ENCODE measurements at regions not wholly inside any gene's neighbourhood (a gene's known extent, or its start where the extent isn't known, plus 50 kb on each side); places are given as distances from the start of the nearest gene placed in this dataset.

- H3K27me3 ChIP-seq (ENCODE audit: insufficient read depth, low read depth) = no peaks in the 10 kb centered on the region
- TF ChIP-seq, protein P1, sequence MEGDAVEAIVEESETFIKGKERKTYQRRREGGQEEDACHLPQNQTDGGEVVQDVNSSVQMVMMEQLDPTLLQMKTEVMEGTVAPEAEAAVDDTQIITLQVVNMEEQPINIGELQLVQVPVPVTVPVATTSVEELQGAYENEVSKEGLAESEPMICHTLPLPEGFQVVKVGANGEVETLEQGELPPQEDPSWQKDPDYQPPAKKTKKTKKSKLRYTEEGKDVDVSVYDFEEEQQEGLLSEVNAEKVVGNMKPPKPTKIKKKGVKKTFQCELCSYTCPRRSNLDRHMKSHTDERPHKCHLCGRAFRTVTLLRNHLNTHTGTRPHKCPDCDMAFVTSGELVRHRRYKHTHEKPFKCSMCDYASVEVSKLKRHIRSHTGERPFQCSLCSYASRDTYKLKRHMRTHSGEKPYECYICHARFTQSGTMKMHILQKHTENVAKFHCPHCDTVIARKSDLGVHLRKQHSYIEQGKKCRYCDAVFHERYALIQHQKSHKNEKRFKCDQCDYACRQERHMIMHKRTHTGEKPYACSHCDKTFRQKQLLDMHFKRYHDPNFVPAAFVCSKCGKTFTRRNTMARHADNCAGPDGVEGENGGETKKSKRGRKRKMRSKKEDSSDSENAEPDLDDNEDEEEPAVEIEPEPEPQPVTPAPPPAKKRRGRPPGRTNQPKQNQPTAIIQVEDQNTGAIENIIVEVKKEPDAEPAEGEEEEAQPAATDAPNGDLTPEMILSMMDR (conservative IDR thresholded peaks at IDR 0.05) = no peak
- no peaks in the 10 kb centered on the region for H3K9me2 ChIP-seq (ENCODE audit: insufficient read depth)
- ChIA-PET POLR2A (ENCODE audit: unreplicated experiment) (no interaction called here), CTCF (no interaction called here)
- BruUV-seq (replicated peaks) = no TSS peak
- no peaks in the 10 kb centered on the region for H4K20me1 ChIP-seq (ENCODE audit: insufficient read depth)
- no peak for DNase-seq
- no peaks in the 10 kb centered on the region for H3K36me3 ChIP-seq (ENCODE audit: low read depth)
- H3F3A ChIP-seq (ENCODE audit: insufficient read depth, low read depth) = no peaks in the 10 kb centered on the region
- no peak overlapping the region for H3K27ac ChIP-seq
- no peaks in the 10 kb centered on the region for H3K79me2 ChIP-seq (ENCODE audit: low read depth)
- no peak overlapping the region for H2AFZ ChIP-seq
- 0 out of 2 replicates have a peak, but pooled peaks cover 14% of the 10 kb centered on the region for H3K4me1 ChIP-seq (replicated peaks; ENCODE audit: insufficient read depth)
- intact Hi-C loops (cut with micrococcal nuclease; ENCODE audit: unreplicated experiment) = no loop called here
- no peaks in the 10 kb centered on the region; the same call in 1 of the 2 replicates for H3K9me3 ChIP-seq (ENCODE audit: insufficient read depth, low read depth)
- no peak overlapping the region for H3K4me2 ChIP-seq
- no peak overlapping the region for H3K4me3 ChIP-seq
Observed at GRCh38 chr1:55685560-55685959, 470.4 kb upstream of the USP24 start.

DNA sequence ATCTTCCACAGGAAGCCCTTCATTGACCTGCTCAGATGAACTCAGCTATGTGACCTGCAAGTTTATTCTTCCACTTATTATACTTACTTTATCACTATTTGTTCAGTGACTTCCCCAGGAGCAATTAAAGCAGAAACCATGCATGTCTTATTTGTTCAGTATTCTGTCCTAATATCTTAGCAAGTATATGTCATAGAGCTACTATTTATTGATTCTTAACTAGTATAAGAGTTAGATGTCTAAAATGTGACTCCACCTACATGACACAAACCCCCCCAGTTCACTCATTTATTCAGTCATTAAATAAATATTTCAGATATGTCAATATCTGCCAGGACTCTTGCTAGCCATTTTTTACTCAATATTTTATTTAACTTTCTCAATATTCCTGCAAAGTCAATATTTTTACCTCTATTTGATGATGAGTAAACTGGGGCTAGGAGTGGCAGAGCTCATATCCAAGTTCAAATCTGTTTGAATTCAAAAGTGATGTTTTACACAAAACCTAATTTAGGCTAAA, 469.0 kb upstream of the USP24 start:
- BruUV-seq (replicated peaks) = no TSS peak
- Histone ChIP-seq H3K4me2 (no peak overlapping the region), H3K4me3 (no peak overlapping the region), H3K36me3 (ENCODE audit: low read depth) (no peaks in the 10 kb centered on the region), H3K9me3 (ENCODE audit: insufficient read depth, low read depth) (no peaks in the 10 kb centered on the region; the same call in 1 of the 2 replicates), H3K27me3 (ENCODE audit: insufficient read depth, low read depth) (no peaks in the 10 kb centered on the region), H3K79me2 (ENCODE audit: low read depth) (no peaks in the 10 kb centered on the region), H3K4me1 (replicated peaks; ENCODE audit: insufficient read depth) (0 out of 2 replicates have a peak, but pooled peaks cover 14% of the 10 kb centered on the region), H4K20me1 (ENCODE audit: insufficient read depth) (no peaks in the 10 kb centered on the region), H2AFZ (no peak overlapping the region), H3F3A (ENCODE audit: insufficient read depth, low read depth) (no peaks in the 10 kb centered on the region), H3K27ac (no peak overlapping the region), H3K9me2 (ENCODE audit: insufficient read depth) (no peaks in the 10 kb centered on the region)
- TF ChIP-seq, protein P1 (conservative IDR thresholded peaks at IDR 0.05) = no peak
- no peak for TF ChIP-seq EZH2 (IDR thresholded peaks at IDR 0.05; ENCODE audit: low read depth)
- intact Hi-C loops (cut with micrococcal nuclease; ENCODE audit: unreplicated experiment) = no loop called here
- peak in 1 of 2 experiments; percentile 78 for DNase-seq
- ChIA-PET POLR2A (ENCODE audit: unreplicated experiment) (no interaction called here), CTCF (no interaction called here)

DNA sequence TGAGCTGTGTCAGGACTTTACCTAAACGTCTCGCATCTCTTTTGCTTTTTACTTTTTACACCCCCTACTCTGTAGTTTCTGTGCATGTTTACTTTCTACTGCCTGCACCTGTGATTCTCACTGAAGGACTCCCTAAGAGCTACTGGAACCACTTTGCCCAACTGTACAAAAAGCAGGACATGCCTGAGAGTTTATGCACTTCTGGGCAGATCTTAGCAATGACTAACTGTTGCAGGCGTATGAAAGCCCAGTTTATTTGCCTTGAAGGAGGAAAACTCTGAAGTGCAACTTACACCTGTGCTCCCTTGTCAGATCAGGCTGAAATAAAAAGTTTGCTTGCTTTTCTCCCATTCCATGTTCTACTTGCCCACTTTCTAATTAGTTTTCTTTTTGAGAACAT, 467.0 kb upstream of the USP24 start:
- Histone ChIP-seq H2AFZ (no peak overlapping the region), H3F3A (ENCODE audit: insufficient read depth, low read depth) (no peaks in the 10 kb centered on the region), H3K4me1 (replicated peaks; ENCODE audit: insufficient read depth) (0 out of 2 replicates have a peak, but pooled peaks cover 14% of the 10 kb centered on the region), H3K27ac (no peak overlapping the region), H3K79me2 (ENCODE audit: low read depth) (no peaks in the 10 kb centered on the region), H3K27me3 (ENCODE audit: insufficient read depth, low read depth) (no peaks in the 10 kb centered on the region), H3K9me2 (ENCODE audit: insufficient read depth) (no peaks in the 10 kb centered on the region), H3K4me2 (no peak overlapping the region), H3K4me3 (no peak overlapping the region), H3K36me3 (ENCODE audit: low read depth) (no peaks in the 10 kb centered on the region), H3K9me3 (ENCODE audit: insufficient read depth, low read depth) (no peaks in the 10 kb centered on the region; the same call in 1 of the 2 replicates), H4K20me1 (ENCODE audit: insufficient read depth) (no peaks in the 10 kb centered on the region)
- POLR2A ChIA-PET (ENCODE audit: unreplicated experiment) = interaction anchor here (0.9 kb wide), 1 partner anchor 49 kb away, joined by 4 read pairs; no protein-coding TSS in a partner anchor
- TF ChIP-seq, protein P1 (conservative IDR thresholded peaks at IDR 0.05) = no peak
- TF ChIP-seq EZH2 (IDR thresholded peaks at IDR 0.05; ENCODE audit: low read depth) = no peak
- DNase-seq = no peak
- BruUV-seq (replicated peaks) = no TSS peak
- CTCF ChIA-PET = no interaction called here
- intact Hi-C loops (cut with micrococcal nuclease; ENCODE audit: unreplicated experiment) = no loop called here
